GM12875 (cell line): ENCODE measurements at regions not wholly inside any gene's neighbourhood (a gene's known extent, or its start where the extent isn't known, plus 50 kb on each side); places are given as distances from the start of the nearest gene placed in this dataset.

Experiments
- H3K4me3 ChIP-seq: one replicate; pipeline ENCODE4 v1.5.1; 2011; ENCODE audit warnings: low read depth, low read length, control low read depth
- TF ChIP-seq, protein P1 (sequence below): IDR thresholded peaks from 2 replicates; pipeline ENCODE4 v1.5.1; 2011; ENCODE audit warnings: low read depth, mild to moderate bottlenecking, control low read depth, inconsistent platforms, low read length, moderate library complexity, borderline replicate concordance; ENCODE audit not compliant: insufficient read depth

DNA sequence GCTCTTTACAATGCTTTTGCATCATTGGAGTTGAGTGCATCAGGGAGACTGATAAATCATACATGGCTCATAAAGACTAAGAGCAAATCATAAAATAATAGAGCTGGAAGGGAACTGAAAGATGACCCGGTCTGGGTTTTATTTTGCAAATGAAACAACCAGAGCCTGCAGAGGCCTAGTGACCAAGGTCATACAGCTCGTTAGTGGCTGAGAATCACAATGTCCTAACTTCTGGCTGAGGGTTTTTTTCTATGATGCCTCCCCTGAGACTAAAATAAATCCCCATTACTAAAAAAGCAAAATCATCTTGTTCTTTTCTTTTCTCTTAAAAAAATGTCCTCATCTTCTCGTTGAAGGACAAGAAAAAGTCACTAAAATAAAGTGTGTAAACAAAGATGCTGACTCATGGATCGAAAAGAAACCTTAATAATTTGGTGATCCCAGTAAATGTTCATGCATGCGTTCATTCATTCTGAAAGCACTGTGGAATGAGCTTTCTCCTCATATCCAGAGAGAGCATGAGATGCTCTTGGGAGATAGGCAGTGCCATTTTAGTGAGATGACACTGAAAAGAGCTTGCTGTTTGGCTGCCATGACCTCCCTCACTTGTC is 107.8 kb upstream of the PHYHIPL start:
- H3K4me3 ChIP-seq, result no peak overlapping the region
- TF ChIP-seq, protein P1, sequence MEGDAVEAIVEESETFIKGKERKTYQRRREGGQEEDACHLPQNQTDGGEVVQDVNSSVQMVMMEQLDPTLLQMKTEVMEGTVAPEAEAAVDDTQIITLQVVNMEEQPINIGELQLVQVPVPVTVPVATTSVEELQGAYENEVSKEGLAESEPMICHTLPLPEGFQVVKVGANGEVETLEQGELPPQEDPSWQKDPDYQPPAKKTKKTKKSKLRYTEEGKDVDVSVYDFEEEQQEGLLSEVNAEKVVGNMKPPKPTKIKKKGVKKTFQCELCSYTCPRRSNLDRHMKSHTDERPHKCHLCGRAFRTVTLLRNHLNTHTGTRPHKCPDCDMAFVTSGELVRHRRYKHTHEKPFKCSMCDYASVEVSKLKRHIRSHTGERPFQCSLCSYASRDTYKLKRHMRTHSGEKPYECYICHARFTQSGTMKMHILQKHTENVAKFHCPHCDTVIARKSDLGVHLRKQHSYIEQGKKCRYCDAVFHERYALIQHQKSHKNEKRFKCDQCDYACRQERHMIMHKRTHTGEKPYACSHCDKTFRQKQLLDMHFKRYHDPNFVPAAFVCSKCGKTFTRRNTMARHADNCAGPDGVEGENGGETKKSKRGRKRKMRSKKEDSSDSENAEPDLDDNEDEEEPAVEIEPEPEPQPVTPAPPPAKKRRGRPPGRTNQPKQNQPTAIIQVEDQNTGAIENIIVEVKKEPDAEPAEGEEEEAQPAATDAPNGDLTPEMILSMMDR, result no peak

DNA sequence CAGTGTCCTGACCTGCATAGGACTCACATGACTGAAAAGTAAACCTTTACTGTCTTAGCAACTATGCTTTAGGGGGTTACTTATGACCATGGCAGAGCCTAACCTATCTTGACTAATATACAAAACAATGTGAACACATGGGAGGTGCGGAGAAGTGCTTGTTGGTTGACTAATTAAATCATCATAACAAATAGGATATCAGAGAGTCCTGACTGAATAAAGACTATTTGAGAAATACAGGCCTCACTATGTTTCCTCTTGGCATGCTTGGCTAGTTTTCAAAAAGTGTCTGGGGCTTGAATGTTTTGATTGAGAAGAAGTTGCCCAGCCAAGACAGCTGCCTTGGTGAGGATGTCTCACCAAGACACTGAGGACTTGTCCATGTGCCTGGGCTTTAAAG is 104.4 kb upstream of the PHYHIPL start:
- TF ChIP-seq, protein P1, result no peak

DNA sequence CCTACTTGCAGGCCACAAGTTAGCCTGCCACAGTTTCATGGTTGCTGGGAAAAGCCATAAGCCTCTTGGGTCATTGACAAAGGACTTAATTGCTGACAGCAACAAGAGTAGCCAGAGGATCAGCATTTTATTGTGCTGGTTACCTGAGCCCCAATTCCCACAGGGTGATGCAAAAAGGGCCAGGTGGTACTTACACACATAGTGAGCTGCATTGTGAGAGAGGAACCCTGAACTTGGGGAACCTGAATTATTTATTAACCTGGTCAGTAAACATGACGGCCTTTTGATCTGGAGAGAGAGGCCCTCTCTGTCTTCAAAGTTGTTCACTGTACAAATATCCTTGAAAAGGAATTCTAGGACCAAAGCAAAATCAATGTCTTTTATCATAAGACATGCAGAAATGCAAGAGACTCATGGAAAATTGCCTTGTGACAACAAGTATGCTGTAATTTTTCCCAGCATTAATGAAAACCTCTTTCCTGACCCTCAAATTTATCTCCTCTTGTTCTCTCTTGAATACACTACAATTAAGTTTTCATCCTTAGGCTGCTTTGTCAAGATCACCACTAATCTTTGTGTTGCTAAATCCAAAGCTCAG is 102.9 kb upstream of the PHYHIPL start:
- H3K4me3 ChIP-seq, result no peak overlapping the region
- TF ChIP-seq, protein P1, result no peak

More for the DNA sequence above, 104.4 kb upstream of the PHYHIPL start:
- H3K4me3 ChIP-seq, result no peak overlapping the region

DNA sequence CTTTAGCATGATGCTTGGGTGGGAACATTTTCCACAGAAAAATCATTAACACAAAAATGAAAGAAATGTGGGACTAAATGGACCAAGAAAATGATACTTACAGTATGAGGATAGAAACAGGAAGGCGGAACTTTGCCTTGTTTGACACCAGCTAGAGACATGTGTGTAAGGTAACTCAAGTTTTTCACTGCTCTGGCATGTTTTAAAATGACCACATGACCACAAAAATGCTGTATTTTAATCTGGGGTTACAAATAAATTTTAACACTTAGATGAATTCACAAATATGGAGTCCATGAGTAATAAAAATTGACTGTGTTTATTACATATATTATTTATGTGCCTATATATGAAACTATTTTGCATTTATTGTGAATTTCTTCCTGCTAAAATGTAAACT is 100.9 kb upstream of the PHYHIPL start:
- H3K4me3 ChIP-seq, result no peak overlapping the region
- TF ChIP-seq, protein P1, result no peak

DNA sequence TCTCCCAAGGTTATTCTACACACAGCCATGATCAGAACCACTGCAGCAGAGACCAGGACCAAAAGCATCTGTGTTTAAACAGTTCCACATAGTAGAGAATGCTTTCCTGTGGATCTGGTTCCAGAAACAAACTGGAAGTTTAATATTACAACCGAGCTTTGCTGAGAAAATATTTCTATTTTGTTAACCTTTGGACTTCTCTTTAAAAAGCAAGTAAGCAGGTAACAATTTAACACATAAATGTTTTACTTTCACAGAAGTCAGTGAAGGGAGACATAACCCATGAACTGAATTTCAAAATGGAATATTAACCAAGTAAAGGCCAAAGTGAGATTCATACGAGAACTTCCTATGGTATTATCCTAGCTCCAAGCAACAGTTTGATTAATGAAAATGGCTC is 98.6 kb upstream of the PHYHIPL start:
- TF ChIP-seq, protein P1, result no peak
- H3K4me3 ChIP-seq, result no peak overlapping the region

DNA sequence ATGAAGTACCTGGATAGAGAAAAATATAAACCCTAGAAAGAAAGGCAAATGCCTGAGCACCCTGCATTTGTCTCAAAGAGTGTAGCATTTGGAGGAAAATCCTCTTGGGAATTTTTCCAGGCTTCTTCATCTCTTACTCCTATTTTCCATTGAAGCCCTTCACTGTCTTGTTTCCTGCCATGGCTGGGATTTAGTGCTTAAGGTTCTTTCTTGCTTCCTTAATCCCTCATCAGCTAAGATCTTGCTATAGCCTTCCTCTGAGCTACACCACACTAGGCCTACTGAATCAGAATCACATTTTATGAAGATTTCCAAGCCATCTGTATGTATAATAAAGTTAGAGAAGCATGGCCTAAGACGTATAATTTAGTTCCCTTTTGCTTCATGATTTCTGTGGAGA is 97.5 kb upstream of the PHYHIPL start:
- H3K4me3 ChIP-seq, result no peak overlapping the region
- TF ChIP-seq, protein P1, result no peak
